Caco-2 (cell line): ENCODE measurements at regions not wholly inside any gene's neighbourhood (a gene's known extent, or its start where the extent isn't known, plus 50 kb on each side); places are given as distances from the start of the nearest gene placed in this dataset.

Experiments used
- BruUV-seq: library from RNA; stranded (reverse); fragments of 400-500 nt; replicated peaks from 2 replicates; lab custom pipeline; 2021; lab: Mats Ljungman, UMichigan
- CTCF ChIA-PET: fragments of 300-600 bp; sonication (Branson Sonifier 250); formaldehyde crosslinking; loops from one replicate; lab custom pipeline; 2022; ENCODE audit warnings: antibody characterized with exemption; lab: Charles Lee
- POLR2A ChIA-PET: fragments of 300-600 bp; sonication (Branson Sonifier 250); formaldehyde crosslinking; loops from one replicate; lab custom pipeline; 2022; ENCODE audit warnings: antibody characterized with exemption; lab: Charles Lee
- DNase-seq, 2 experiments: peaks; one replicate each; pipeline versions ENCODE4 v3.0.0 to v3.0.0-alpha.2; 2020 to 2022
- H3K27me3 ChIP-seq: replicated peaks from 2 replicates; pipeline ENCODE4 v1.6.0; 2011; ENCODE audit warnings: low read length; ENCODE audit not compliant: control insufficient read depth, insufficient read depth
- H3K36me3 ChIP-seq: 2 replicates; pipeline ENCODE4 v1.5.1; 2011; ENCODE audit warnings: low read length; ENCODE audit not compliant: control insufficient read depth, insufficient read depth
- H3K4me1 ChIP-seq: fragments of 250-450 bp; sonication (Bioruptor Pico); 2 replicates; pipeline ENCODE4 v1.5.1; 2020; ENCODE audit warnings: mild to moderate bottlenecking
- H3K4me3 ChIP-seq: 2 replicates; pipeline ENCODE4 v1.5.1; 2011; ENCODE audit warnings: low read depth, mild to moderate bottlenecking, control low read depth, low read length
- H3K9me3 ChIP-seq: fragments of 250-450 bp; sonication (Bioruptor Pico); 2 replicates; pipeline ENCODE4 v1.5.1; 2020; ENCODE audit warnings: mild to moderate bottlenecking, moderate library complexity
- H3K27ac Mint-ChIP-seq: one replicate; pipeline ENCODE4 v1.8.0; 2022; ENCODE audit warnings: mixed read lengths; ENCODE audit not compliant: unreplicated experiment
- H3K27me3 Mint-ChIP-seq: one replicate; pipeline ENCODE4 v1.8.0; 2022; ENCODE audit warnings: mixed read lengths; ENCODE audit not compliant: insufficient read depth, unreplicated experiment
- H3K36me3 Mint-ChIP-seq: one replicate; pipeline ENCODE4 v1.8.0; 2022; ENCODE audit warnings: mild to moderate bottlenecking, mixed read lengths; ENCODE audit not compliant: insufficient read depth, unreplicated experiment
- H3K4me1 Mint-ChIP-seq: one replicate; pipeline ENCODE4 v1.8.0; 2022; ENCODE audit warnings: low read depth, mixed read lengths; ENCODE audit not compliant: unreplicated experiment
- H3K4me3 Mint-ChIP-seq: one replicate; pipeline ENCODE4 v1.8.0; 2022; ENCODE audit warnings: mild to moderate bottlenecking, moderate library complexity, mixed read lengths; ENCODE audit not compliant: unreplicated experiment
- H3K9me3 Mint-ChIP-seq: one replicate; pipeline ENCODE4 v1.8.0; 2022; ENCODE audit warnings: mixed read lengths; ENCODE audit not compliant: unreplicated experiment
- intact Hi-C: fragments of 100-400 bp; cut with micrococcal nuclease; formaldehyde crosslinking; loops from one replicate; pipeline ENCODE4 v1.10.0; 2022; ENCODE audit not compliant: unreplicated experiment
- TF ChIP-seq, protein P1 (sequence below), 2 experiments: fragments of 200-600 bp in 1 of 2; IDR thresholded peaks; 1 replicate in 1 of 2; 2 replicates in 1 of 2; pipeline versions ENCODE4 v1.5.1 to v1.8.0; 2011 to 2022; ENCODE audit warnings: antibody characterized with exemption in 1 of 2, control low read depth in 1 of 2, inconsistent platforms in 1 of 2, low read depth in 1 of 2, low read length in 1 of 2, mild to moderate bottlenecking in 1 of 2, moderate library complexity in 1 of 2; ENCODE audit not compliant: insufficient read depth in 1 of 2, severe bottlenecking in 1 of 2, unreplicated experiment in 1 of 2

DNA sequence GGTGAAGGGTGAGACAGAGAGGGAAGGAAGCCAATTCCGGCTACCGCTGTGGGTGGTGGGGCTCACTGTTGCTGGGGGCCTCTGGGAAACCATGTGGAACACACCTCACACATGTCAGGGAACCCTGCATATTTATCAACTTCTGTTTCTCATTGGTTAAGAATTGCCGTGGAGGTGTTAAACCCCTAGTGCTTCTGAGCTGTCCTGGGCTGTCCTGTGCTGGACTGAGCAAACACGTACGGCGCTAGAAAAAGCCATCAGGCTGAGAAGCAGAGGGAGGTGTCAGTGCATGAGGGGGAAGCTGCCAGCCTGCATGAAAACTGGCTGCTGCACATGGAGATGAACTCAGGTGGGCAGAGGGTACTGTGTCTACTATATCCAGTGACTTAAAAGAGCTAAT lies 103.9 kb upstream of the JAG1 start:
- Mint-ChIP-seq H3K4me3 (no peak overlapping the region), H3K9me3 (no peaks in the 10 kb centered on the region), H3K36me3 (no peaks in the 10 kb centered on the region), H3K4me1 (no peaks in the 10 kb centered on the region), H3K27me3 (no peaks in the 10 kb centered on the region), H3K27ac (no peak overlapping the region)
- CTCF ChIA-PET, result no interaction called here
- DNase-seq, result no peak
- Histone ChIP-seq H3K27me3 (no peaks in the 10 kb centered on the region), H3K4me3 (no peak overlapping the region), H3K36me3 (no peaks in the 10 kb centered on the region), H3K9me3 (no peaks in the 10 kb centered on the region), H3K4me1 (no peaks in the 10 kb centered on the region)
- TF ChIP-seq, protein P1, sequence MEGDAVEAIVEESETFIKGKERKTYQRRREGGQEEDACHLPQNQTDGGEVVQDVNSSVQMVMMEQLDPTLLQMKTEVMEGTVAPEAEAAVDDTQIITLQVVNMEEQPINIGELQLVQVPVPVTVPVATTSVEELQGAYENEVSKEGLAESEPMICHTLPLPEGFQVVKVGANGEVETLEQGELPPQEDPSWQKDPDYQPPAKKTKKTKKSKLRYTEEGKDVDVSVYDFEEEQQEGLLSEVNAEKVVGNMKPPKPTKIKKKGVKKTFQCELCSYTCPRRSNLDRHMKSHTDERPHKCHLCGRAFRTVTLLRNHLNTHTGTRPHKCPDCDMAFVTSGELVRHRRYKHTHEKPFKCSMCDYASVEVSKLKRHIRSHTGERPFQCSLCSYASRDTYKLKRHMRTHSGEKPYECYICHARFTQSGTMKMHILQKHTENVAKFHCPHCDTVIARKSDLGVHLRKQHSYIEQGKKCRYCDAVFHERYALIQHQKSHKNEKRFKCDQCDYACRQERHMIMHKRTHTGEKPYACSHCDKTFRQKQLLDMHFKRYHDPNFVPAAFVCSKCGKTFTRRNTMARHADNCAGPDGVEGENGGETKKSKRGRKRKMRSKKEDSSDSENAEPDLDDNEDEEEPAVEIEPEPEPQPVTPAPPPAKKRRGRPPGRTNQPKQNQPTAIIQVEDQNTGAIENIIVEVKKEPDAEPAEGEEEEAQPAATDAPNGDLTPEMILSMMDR (IDR thresholded peaks at IDR 0.05; ENCODE audit: insufficient read depth in 1 of 2, low read depth in 1 of 2, low read length in 1 of 2, severe bottlenecking in 1 of 2, unreplicated experiment in 1 of 2), result no peak
- POLR2A ChIA-PET, result no interaction called here
- intact Hi-C loops, result no loop called here
- BruUV-seq, result no TSS peak

DNA sequence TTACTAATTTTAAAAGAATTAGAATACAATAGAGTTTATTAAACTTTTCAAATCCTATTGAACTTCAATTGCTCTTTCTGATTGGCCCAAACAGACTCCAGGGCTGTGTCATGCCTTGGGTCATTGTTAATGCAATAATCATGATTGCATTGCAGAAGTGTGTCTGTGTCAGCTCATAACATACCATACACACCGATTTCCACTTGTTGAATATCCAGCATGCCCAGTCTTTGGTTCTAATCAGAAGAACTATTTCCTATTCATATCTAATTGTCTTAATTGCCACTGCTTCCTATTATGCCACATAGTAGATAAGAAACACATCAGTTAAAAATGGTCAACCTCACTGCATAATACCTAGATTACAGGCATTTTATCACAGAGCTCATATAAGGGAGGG lies 106.1 kb upstream of the JAG1 start:
- Histone ChIP-seq H3K9me3 (no peaks in the 10 kb centered on the region), H3K27me3 (no peaks in the 10 kb centered on the region), H3K4me3 (no peak overlapping the region), H3K36me3 (no peaks in the 10 kb centered on the region), H3K4me1 (peaks cover 8% of the 10 kb centered on the region)
- no TSS peak for BruUV-seq
- intact Hi-C loops, result no loop called here
- Mint-ChIP-seq H3K36me3 (no peaks in the 10 kb centered on the region), H3K4me3 (no peak overlapping the region), H3K27ac (no peak overlapping the region), H3K27me3 (no peaks in the 10 kb centered on the region), H3K4me1 (peaks cover 5% of the 10 kb centered on the region), H3K9me3 (no peaks in the 10 kb centered on the region)
- ChIA-PET POLR2A (no interaction called here), CTCF (no interaction called here)
- TF ChIP-seq, protein P1 (IDR thresholded peaks at IDR 0.05; ENCODE audit: insufficient read depth in 1 of 2, low read depth in 1 of 2, low read length in 1 of 2, severe bottlenecking in 1 of 2, unreplicated experiment in 1 of 2), result no peak
- no peak for DNase-seq

DNA sequence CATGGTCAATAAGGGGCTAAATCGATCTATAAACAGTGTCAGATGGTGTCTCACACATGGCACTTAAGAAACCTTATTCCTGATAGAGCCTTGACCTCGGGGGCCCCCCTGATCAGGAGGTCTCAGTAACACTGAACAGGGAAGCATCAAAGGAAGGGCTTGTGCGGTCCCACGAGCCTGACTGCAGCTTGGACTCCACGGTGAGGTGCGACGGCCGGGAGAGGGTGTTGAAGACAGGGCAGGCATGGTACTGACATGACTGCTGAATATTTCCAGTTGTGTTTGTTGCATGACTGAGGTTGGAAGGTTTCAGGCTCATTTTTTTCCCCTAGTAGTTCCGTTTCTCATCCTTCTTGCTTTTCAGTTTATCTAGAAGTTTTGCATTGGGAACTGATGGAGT lies 107.1 kb upstream of the JAG1 start:
- DNase-seq, result no peak
- Mint-ChIP-seq H3K9me3 (no peaks in the 10 kb centered on the region), H3K4me1 (peaks cover 5% of the 10 kb centered on the region), H3K27me3 (no peaks in the 10 kb centered on the region), H3K4me3 (no peak overlapping the region), H3K36me3 (no peaks in the 10 kb centered on the region), H3K27ac (no peak overlapping the region)
- CTCF ChIA-PET, result no interaction called here
- Histone ChIP-seq H3K9me3 (no peaks in the 10 kb centered on the region), H3K27me3 (no peaks in the 10 kb centered on the region), H3K36me3 (no peaks in the 10 kb centered on the region), H3K4me1 (peaks cover 8% of the 10 kb centered on the region), H3K4me3 (no peak overlapping the region)
- intact Hi-C loops, result no loop called here
- POLR2A ChIA-PET, result no interaction called here
- TF ChIP-seq, protein P1 (IDR thresholded peaks at IDR 0.05; ENCODE audit: insufficient read depth in 1 of 2, low read depth in 1 of 2, low read length in 1 of 2, severe bottlenecking in 1 of 2, unreplicated experiment in 1 of 2), result no peak
- no TSS peak for BruUV-seq
